ENCODE measurements at regions not wholly inside any gene's neighbourhood (a gene's known extent, or its start where the extent isn't known, plus 50 kb on each side); places are given as distances from the start of the nearest gene placed in this dataset.
A peak's percentile ranks its signal among the peaks of the same experiment; 100 is the strongest.

- Histone ChIP-seq H3K36me3 (no peaks in the 10 kb centered on the region), H3K9me3 (no peaks in the 10 kb centered on the region), H3K27ac (no peak overlapping the region), H3K27me3 (no peaks in the 10 kb centered on the region), H3K4me1 (peaks cover 0 to 3% (median 2%) of the 10 kb centered on the region in 3 donors), H3K4me3 (no peak overlapping the region)
- no peak for TF ChIP-seq CTCF (IDR thresholded peaks at IDR 0.05)
- intact Hi-C loops (cut with DNase I): no loop called here
- ATAC-seq (no peak), FAIRE-seq (no peak), DNase-seq (no peak)
- WGBS, 2 donors: 75 to 76% methylated on average over 1 of the region's 1 CpG
Measured at GRCh38 chr12:30422844-30423243, 272.8 kb downstream of the IPO8 start.

DNA sequence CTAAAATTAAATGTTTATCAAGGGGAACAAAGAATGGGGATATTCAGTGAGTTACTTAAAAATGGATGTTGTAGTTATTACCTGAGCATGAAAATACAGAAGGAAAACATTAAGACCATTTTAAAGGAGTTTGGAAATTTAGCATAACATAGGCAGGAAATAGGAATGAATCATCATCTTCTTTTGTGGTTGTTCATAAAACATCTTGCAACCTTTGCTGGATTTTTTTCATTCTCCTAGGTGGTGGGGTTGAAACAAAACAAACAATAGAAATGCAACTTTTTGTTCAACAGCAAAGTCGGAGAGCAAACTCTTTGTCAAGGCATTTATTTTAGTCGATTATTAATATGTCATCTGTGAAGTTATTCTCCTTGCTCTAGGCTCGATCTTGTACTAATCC, 275.1 kb downstream of the IPO8 start:
- ATAC-seq (no peak), FAIRE-seq (no peak), DNase-seq (no peak)
- H3K4me1 ChIP-seq: no peaks in the 10 kb centered on the region
- WGBS, 2 donors: 49 to 55% methylated on average over 3 of the region's 3 CpGs
- H3K36me3 ChIP-seq: no peaks in the 10 kb centered on the region
- intact Hi-C loops (cut with DNase I): no loop called here
- no peak overlapping the region for H3K4me3 ChIP-seq
- H3K27me3 ChIP-seq: no peaks in the 10 kb centered on the region
- H3K9me3 ChIP-seq: no peaks in the 10 kb centered on the region
- no peak for TF ChIP-seq CTCF (IDR thresholded peaks at IDR 0.05)
- H3K27ac ChIP-seq: no peak overlapping the region

DNA sequence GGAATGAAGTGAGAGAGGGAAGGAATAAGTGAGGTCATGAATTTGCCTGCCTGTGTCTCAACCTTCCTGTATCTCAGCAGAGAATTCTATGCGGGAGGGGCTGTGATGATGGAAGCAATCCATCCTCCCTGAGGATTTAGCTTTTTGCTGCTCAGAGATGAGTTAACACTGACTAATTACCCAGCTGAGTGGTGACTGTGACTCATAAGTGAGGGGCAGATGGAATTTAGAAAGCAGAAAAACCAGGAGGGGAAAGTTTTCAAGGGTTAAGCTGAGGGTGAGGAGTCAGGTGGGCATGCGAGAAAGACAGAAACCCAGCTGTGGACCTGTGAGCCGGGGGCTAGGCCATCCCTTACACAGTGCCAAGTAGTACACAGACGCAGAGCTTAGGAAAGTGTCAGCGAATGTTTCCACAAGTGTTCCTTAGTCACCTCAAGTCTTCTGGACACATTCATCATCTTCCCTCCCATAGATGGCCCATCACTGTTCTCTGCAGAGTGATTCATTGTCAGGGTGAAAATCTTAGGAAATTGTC, 277.9 kb downstream of the IPO8 start:
- Histone ChIP-seq H3K27me3 (no peaks in the 10 kb centered on the region), H3K4me1 (no peaks in the 10 kb centered on the region), H3K4me3 (no peak overlapping the region), H3K9me3 (no peaks in the 10 kb centered on the region), H3K27ac (no peak overlapping the region), H3K36me3 (no peaks in the 10 kb centered on the region)
- intact Hi-C loops (cut with DNase I): no loop called here
- TF ChIP-seq CTCF (IDR thresholded peaks at IDR 0.05): no peak
- 82 to 85% methylated on average over 5 of the region's 5 CpGs for WGBS, 2 donors
- FAIRE-seq (no peak), DNase-seq (no peak), ATAC-seq (peak in 2 of 4 donors; percentile 29 to 65)

DNA sequence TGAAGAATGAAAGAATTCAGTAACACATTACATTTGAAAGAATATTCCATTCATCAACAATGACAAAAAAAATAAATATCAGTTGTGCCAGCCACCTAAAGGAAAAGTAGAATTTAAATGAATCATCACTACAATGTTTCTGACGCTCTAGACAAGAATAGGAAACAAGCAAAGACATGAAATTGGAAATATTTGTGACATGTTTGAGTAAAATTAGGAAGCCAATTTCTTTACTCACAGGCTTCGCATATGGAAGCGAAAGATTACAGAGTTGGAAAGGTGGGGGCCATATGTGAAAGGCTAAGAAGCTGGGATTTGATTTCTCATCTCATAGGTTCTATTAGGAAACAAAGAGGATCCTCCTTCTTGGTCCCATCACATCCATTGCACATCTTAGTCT, 279.0 kb downstream of the IPO8 start:
- no peak for DNase-seq
- Histone ChIP-seq H3K4me1 (no peaks in the 10 kb centered on the region), H3K27me3 (no peaks in the 10 kb centered on the region), H3K27ac (no peak overlapping the region), H3K9me3 (no peaks in the 10 kb centered on the region), H3K4me3 (no peak overlapping the region), H3K36me3 (no peaks in the 10 kb centered on the region)
- FAIRE-seq: no peak
- WGBS, 2 donors: 92% methylated on average over 3 of the region's 3 CpGs
- no peak for TF ChIP-seq CTCF (IDR thresholded peaks at IDR 0.05)
- intact Hi-C loops (cut with DNase I): no loop called here
- ATAC-seq: no peak

GRCh38 chr12:30415777-30416176, 279.9 kb downstream of the IPO8 start:
- no peak for ATAC-seq
- no peak for DNase-seq
- WGBS, 2 donors: 66 to 72% methylated on average over 4 of the region's 4 CpGs
- H3K27ac ChIP-seq: no peak overlapping the region
- TF ChIP-seq CTCF (IDR thresholded peaks at IDR 0.05): no peak
- FAIRE-seq: no peak
- H3K4me1 ChIP-seq: no peaks in the 10 kb centered on the region
- no peaks in the 10 kb centered on the region for H3K27me3 ChIP-seq
- no peaks in the 10 kb centered on the region for H3K36me3 ChIP-seq
- no peaks in the 10 kb centered on the region for H3K9me3 ChIP-seq
- H3K4me3 ChIP-seq: no peak overlapping the region
- intact Hi-C loops (cut with DNase I): no loop called here
